Dendritic cell treated with granulocyte-macrophage colony-stimulating factor and Interleukin-4, amounts not matched to agents 40 ng/mL and 50 ng/mL, for 4 days (primary cell): ENCODE measurements at regions not wholly inside any gene's neighbourhood (a gene's known extent, or its start where the extent isn't known, plus 50 kb on each side); places are given as distances from the start of the nearest gene placed in this dataset.
"Not testable (repeated sequence)": the region's sequence is repeated elsewhere in the genome, so short reads cannot be mapped to it uniquely, and the experiment has no call there.

Experiments
- H3K27ac Mint-ChIP-seq: one replicate; pipeline ENCODE4 v1.8.0; 2022; ENCODE audit warnings: mild to moderate bottlenecking, mixed read lengths
- H3K27me3 Mint-ChIP-seq: one replicate; pipeline ENCODE4 v1.8.0; 2022; ENCODE audit warnings: mild to moderate bottlenecking, mixed read lengths
- H3K36me3 Mint-ChIP-seq: one replicate; pipeline ENCODE4 v1.8.0; 2022; ENCODE audit warnings: low read depth, mixed read lengths
- H3K4me1 Mint-ChIP-seq: one replicate; pipeline ENCODE4 v1.8.0; 2022; ENCODE audit warnings: low read depth, mixed read lengths
- H3K4me3 Mint-ChIP-seq: one replicate; pipeline ENCODE4 v1.8.0; 2022; ENCODE audit warnings: mild to moderate bottlenecking, moderate library complexity, mixed read lengths
- H3K9me3 Mint-ChIP-seq: one replicate; pipeline ENCODE4 v1.8.0; 2022; ENCODE audit warnings: mixed read lengths
- intact Hi-C: fragments of 100-400 bp; cut with micrococcal nuclease; formaldehyde crosslinking; loops from one replicate; pipeline ENCODE4 v1.15.0; 2022

DNA sequence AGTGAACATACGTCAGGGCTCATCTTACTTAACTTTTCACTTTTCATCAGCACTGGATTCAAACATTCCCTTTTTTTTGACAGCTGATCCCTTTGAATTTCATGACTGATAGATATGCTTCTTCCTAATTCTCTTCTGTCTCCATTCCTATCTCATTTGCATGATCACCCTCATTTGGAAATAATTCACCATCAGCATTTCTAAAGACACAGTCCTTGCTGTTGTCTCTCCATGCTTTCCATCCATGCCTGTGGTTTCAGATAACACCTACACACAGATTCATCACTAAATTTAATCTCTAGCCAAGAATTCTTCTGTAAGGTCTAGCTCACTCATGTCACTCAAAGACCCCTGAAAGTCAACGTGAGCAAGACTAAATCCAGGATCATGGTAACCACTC, 228.4 kb upstream of the BTBD3 start:
- Mint-ChIP-seq H3K4me1 (peaks cover 8% of the 10 kb centered on the region), H3K4me3 (no peak overlapping the region), H3K27me3 (peaks cover 25% of the 10 kb centered on the region), H3K9me3 (no peaks in the 10 kb centered on the region), H3K27ac (no peak overlapping the region), H3K36me3 (no peaks in the 10 kb centered on the region)
- intact Hi-C loops = no loop called here

- no peaks in the 10 kb centered on the region for H3K9me3 Mint-ChIP-seq
- H3K36me3 Mint-ChIP-seq = no peaks in the 10 kb centered on the region
- intact Hi-C loops = no loop called here
Measured at GRCh38 chr20:11691766-11692165, 225.9 kb upstream of the BTBD3 start.

GRCh38 chr20:11692567-11692966, 225.1 kb upstream of the BTBD3 start:
- Mint-ChIP-seq H3K4me3 (no peak overlapping the region), H3K4me1 (no peaks in the 10 kb centered on the region), H3K27me3 (peaks cover 7% of the 10 kb centered on the region), H3K36me3 (no peaks in the 10 kb centered on the region), H3K27ac (no peak overlapping the region), H3K9me3 (peaks cover 4% of the 10 kb centered on the region)
- intact Hi-C loops = no loop called here

More at GRCh38 chr20:11691766-11692165, 225.9 kb upstream of the BTBD3 start:
- no peak overlapping the region for H3K27ac Mint-ChIP-seq
- peaks cover 2% of the 10 kb centered on the region for H3K4me1 Mint-ChIP-seq
- H3K27me3 Mint-ChIP-seq = peaks cover 15% of the 10 kb centered on the region
- no peak overlapping the region for H3K4me3 Mint-ChIP-seq

DNA sequence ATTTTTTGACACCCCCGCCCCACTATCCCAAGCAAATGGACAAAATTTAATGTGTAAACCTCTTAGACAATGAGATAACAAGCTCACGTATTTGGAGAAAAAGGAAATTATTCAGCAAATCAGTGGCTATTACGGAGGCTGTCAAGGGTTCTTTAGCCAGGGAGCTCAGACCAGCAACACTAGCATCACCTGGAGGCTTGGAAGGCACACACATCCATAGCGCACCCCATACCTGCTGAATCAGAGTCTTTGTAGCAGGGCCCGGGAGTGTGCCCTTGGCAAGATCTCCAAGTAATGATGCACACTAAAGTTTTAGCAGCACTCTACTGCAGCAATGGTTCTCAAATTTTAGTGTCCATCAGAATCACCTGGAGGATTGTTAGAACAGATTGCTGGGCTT, 223.2 kb upstream of the BTBD3 start:
- Mint-ChIP-seq H3K36me3 (no peaks in the 10 kb centered on the region), H3K9me3 (peaks cover 8% of the 10 kb centered on the region), H3K27ac (no peak overlapping the region), H3K4me1 (no peaks in the 10 kb centered on the region), H3K4me3 (no peak overlapping the region), H3K27me3 (no peaks in the 10 kb centered on the region)
- intact Hi-C loops = no loop called here

- Mint-ChIP-seq H3K4me3 (no peak overlapping the region), H3K27me3 (no peaks in the 10 kb centered on the region), H3K27ac (no peak overlapping the region), H3K4me1 (no peaks in the 10 kb centered on the region), H3K9me3 (peaks cover 8% of the 10 kb centered on the region), H3K36me3 (no peaks in the 10 kb centered on the region)
- intact Hi-C loops = no loop called here
Measured at GRCh38 chr20:11697055-11697454, 220.6 kb upstream of the BTBD3 start.

GRCh38 chr20:11697646-11698045, 220.0 kb upstream of the BTBD3 start:
- Mint-ChIP-seq H3K9me3 (peaks cover 8% of the 10 kb centered on the region), H3K4me3 (no peak overlapping the region), H3K27me3 (no peaks in the 10 kb centered on the region), H3K36me3 (no peaks in the 10 kb centered on the region), H3K4me1 (no peaks in the 10 kb centered on the region), H3K27ac (no peak overlapping the region)
- intact Hi-C loops = no loop called here

GRCh38 chr20:11698124-11698523, 219.6 kb upstream of the BTBD3 start:
- no peaks in the 10 kb centered on the region for H3K4me1 Mint-ChIP-seq
- no peaks in the 10 kb centered on the region for H3K36me3 Mint-ChIP-seq
- H3K9me3 Mint-ChIP-seq = peaks cover 8% of the 10 kb centered on the region
- H3K4me3 Mint-ChIP-seq = no peak overlapping the region
- H3K27ac Mint-ChIP-seq = no peak overlapping the region
- H3K27me3 Mint-ChIP-seq = no peaks in the 10 kb centered on the region
- intact Hi-C loops = no loop called here

GRCh38 chr20:11700831-11701230, 216.9 kb upstream of the BTBD3 start:
- H3K36me3 Mint-ChIP-seq = no peaks in the 10 kb centered on the region
- no peak overlapping the region for H3K4me3 Mint-ChIP-seq
- H3K4me1 Mint-ChIP-seq = no peaks in the 10 kb centered on the region
- no peak overlapping the region for H3K27ac Mint-ChIP-seq
- intact Hi-C loops = no loop called here
- no peaks in the 10 kb centered on the region for H3K27me3 Mint-ChIP-seq
- peaks cover 8% of the 10 kb centered on the region for H3K9me3 Mint-ChIP-seq

DNA sequence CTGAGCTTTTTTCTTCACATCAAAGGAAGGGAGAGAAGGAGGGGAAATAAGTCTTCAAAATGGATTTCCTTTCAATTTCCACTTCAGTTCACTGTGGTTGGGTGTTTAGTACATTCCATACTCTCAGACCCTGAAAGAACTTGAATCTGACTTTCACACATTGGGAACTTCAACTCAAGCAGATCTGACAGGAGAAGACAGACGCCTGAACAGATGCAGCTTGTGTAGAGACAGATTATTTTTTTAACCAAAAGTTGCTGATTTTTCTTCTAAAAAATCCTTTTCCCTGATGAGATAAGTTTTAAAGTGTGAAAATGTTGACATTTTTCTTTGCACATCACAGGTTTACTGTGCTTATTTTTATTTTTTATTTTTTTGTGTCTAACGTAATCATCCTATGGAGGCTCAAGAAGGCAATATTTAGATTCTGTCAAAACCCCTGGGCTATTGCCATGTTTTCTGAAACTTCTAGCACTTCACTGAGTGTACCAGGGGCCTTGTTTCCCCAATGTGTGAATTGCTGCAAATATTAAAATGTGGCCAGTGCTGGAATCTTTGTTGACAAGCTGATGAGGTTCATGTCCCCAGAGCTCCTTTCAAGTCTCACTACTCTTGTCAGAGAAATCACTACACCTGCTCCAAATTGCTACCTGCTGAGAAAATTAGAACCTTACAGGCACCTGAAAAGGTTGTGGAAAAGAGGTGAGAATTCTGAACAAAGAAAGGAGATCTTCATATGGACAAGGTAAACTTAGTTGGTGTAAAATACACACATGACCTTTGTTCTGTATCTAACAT, 214.8 kb upstream of the BTBD3 start:
- Mint-ChIP-seq H3K4me1 (no peaks in the 10 kb centered on the region), H3K9me3 (peaks cover under 1% of the 10 kb centered on the region), H3K27me3 (no peaks in the 10 kb centered on the region), H3K27ac (no peak overlapping the region), H3K4me3 (no peak overlapping the region), H3K36me3 (no peaks in the 10 kb centered on the region)
- intact Hi-C loops = no loop called here

- no peak overlapping the region for H3K27ac Mint-ChIP-seq
- H3K4me3 Mint-ChIP-seq = no peak overlapping the region
- H3K36me3 Mint-ChIP-seq = no peaks in the 10 kb centered on the region
- no peaks in the 10 kb centered on the region for H3K27me3 Mint-ChIP-seq
- intact Hi-C loops = no loop called here
- H3K9me3 Mint-ChIP-seq = no peaks in the 10 kb centered on the region
- H3K4me1 Mint-ChIP-seq = no peaks in the 10 kb centered on the region
Measured at GRCh38 chr20:11705512-11705911, 212.2 kb upstream of the BTBD3 start.

- H3K27ac Mint-ChIP-seq, H3K9me3 Mint-ChIP-seq, H3K27me3 Mint-ChIP-seq, H3K36me3 Mint-ChIP-seq, H3K4me1 Mint-ChIP-seq, intact Hi-C loops, H3K4me3 Mint-ChIP-seq: not testable (repeated sequence)
Measured at GRCh38 chr20:11708223-11708622, 209.5 kb upstream of the BTBD3 start.

DNA sequence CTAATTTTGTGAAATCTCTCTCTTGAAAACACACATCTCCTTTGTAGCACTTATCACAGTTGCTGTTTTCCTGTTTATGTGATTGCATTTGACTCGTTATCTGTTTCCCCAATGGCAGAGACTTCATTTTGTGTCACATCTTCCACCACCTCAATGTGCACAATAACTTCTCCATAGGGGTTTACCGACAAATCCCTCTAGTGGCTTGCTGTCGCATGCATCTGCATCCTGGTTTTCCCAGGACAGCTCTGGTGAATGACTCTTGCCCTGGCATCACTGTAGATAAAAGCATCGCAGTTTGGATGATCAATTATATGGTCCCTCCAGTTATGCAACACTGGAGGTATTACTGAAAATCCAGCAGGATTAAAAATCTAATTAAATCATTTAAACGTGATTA, 206.5 kb upstream of the BTBD3 start:
- H3K9me3 Mint-ChIP-seq = no peaks in the 10 kb centered on the region
- H3K36me3 Mint-ChIP-seq = no peaks in the 10 kb centered on the region
- no peaks in the 10 kb centered on the region for H3K4me1 Mint-ChIP-seq
- H3K27ac Mint-ChIP-seq = no peak overlapping the region
- intact Hi-C loops = no loop called here
- H3K4me3 Mint-ChIP-seq = no peak overlapping the region
- H3K27me3 Mint-ChIP-seq = no peaks in the 10 kb centered on the region

- Mint-ChIP-seq H3K27me3 (no peaks in the 10 kb centered on the region), H3K4me3 (no peak overlapping the region), H3K9me3 (no peaks in the 10 kb centered on the region), H3K27ac (no peak overlapping the region), H3K36me3 (no peaks in the 10 kb centered on the region), H3K4me1 (no peaks in the 10 kb centered on the region)
- intact Hi-C loops = no loop called here
Measured at GRCh38 chr20:11712639-11713160, 205.0 kb upstream of the BTBD3 start.

DNA sequence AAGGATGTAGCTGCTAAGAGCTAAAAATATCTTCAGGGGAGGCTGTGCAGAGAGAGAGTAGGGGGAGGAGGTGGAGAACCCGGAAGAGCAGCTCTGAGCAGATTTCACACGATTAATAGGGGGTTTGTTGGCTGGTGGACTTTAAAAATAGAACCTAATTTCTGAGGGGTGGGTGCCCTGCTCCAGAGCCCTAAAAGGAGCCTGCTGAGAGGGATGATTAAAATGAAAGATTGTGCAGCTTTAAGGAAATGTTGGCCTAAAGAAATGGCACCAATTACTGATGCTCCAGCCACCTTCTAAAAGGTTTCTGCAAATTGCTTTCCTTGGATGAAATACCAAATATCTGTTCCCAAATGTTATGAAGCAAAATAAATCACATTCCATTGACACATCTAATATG, 202.8 kb upstream of the BTBD3 start:
- no peak overlapping the region for H3K4me3 Mint-ChIP-seq
- no peak overlapping the region for H3K27ac Mint-ChIP-seq
- H3K9me3 Mint-ChIP-seq = no peaks in the 10 kb centered on the region
- no peaks in the 10 kb centered on the region for H3K4me1 Mint-ChIP-seq
- intact Hi-C loops = no loop called here
- no peaks in the 10 kb centered on the region for H3K27me3 Mint-ChIP-seq
- no peaks in the 10 kb centered on the region for H3K36me3 Mint-ChIP-seq
